HEK293T (cell line): ENCODE measurements at regions not wholly inside any gene's neighbourhood (a gene's known extent, or its start where the extent isn't known, plus 50 kb on each side); places are given as distances from the start of the nearest gene placed in this dataset.
A peak's percentile ranks its signal among the peaks of the same experiment; 100 is the strongest.

ENCODE experiments used
- ELF4 ChIP-seq: fragments of 450-650 bp; IDR thresholded peaks from 2 replicates; pipeline ENCODE4 v1.6.1; 2017; ENCODE audit warnings: antibody characterized with exemption
- SP1 ChIP-seq: fragments of 450-650 bp; IDR thresholded peaks from 2 replicates; pipeline ENCODE4 v1.6.1; 2017
- TARDBP ChIP-seq: fragments of 450-650 bp; IDR thresholded peaks from 2 replicates; pipeline ENCODE4 v1.6.1; 2016
- TF ChIP-seq, protein P1 (sequence below): fragments of 450-650 bp; IDR thresholded peaks from 2 replicates; pipeline ENCODE4 v1.6.1; 2016

DNA sequence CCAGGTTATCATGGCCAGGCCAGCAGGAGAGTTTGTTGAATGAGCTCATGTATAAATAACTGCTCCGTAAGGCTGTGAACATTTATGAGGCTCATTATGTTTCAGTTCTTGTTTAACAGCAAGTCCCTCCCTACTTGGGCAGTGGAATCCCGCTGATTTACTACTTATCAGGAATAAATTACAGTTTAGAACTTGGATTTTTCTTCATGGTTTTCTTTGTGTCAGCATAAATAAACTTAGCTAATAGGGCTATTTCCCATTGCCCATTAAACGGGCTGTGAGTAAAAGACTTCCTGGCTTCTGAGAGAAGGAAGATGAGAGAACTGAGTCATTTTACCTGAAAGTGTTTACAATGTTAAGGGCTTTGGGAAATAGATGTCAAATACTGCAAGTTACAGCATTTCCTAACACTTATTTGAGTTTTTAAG, 701.6 kb upstream of the ANKRD30A start:
- TF ChIP-seq ELF4, result no peak
- TF ChIP-seq TARDBP, result no peak
- TF ChIP-seq SP1, result no peak
- TF ChIP-seq, protein P1, sequence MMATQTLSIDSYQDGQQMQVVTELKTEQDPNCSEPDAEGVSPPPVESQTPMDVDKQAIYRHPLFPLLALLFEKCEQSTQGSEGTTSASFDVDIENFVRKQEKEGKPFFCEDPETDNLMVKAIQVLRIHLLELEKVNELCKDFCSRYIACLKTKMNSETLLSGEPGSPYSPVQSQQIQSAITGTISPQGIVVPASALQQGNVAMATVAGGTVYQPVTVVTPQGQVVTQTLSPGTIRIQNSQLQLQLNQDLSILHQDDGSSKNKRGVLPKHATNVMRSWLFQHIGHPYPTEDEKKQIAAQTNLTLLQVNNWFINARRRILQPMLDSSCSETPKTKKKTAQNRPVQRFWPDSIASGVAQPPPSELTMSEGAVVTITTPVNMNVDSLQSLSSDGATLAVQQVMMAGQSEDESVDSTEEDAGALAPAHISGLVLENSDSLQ, result peak; percentile 86
